ENCODE measurements at regions not wholly inside any gene's neighbourhood (a gene's known extent, or its start where the extent isn't known, plus 50 kb on each side); places are given as distances from the start of the nearest gene placed in this dataset.

DNA sequence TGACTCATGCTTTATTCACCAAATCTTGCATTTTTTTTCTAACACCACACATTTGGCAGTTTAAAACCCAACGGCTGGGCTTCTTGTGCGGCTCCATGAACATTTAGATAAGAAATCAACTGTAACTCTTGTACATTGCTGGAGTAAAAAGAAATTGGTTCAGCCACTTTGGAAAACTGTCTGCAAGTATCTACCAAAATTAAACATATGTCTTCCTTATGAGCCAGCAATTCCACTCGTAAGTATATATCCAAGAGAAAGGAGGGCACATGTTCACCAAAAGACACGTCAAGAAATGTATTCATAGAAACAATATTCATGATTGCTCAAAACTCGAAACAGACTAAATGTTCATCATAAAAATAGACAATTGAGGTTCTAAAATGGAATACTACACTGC is 291.9 kb upstream of the POU1F1 start:
- TF ChIP-seq, protein P1, sequence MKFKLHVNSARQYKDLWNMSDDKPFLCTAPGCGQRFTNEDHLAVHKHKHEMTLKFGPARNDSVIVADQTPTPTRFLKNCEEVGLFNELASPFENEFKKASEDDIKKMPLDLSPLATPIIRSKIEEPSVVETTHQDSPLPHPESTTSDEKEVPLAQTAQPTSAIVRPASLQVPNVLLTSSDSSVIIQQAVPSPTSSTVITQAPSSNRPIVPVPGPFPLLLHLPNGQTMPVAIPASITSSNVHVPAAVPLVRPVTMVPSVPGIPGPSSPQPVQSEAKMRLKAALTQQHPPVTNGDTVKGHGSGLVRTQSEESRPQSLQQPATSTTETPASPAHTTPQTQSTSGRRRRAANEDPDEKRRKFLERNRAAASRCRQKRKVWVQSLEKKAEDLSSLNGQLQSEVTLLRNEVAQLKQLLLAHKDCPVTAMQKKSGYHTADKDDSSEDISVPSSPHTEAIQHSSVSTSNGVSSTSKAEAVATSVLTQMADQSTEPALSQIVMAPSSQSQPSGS (tag by site-specific recombination; IDR thresholded peaks at IDR 0.05; ENCODE audit: low read depth), result no peak
- TF ChIP-seq TCF7L2 (IDR thresholded peaks at IDR 0.05; ENCODE audit: borderline replicate concordance, low read depth, low read length), result no peak
- no peak for TF ChIP-seq ZNF175 (tag by site-specific recombination; IDR thresholded peaks at IDR 0.05)
- TF ChIP-seq, protein P2, sequence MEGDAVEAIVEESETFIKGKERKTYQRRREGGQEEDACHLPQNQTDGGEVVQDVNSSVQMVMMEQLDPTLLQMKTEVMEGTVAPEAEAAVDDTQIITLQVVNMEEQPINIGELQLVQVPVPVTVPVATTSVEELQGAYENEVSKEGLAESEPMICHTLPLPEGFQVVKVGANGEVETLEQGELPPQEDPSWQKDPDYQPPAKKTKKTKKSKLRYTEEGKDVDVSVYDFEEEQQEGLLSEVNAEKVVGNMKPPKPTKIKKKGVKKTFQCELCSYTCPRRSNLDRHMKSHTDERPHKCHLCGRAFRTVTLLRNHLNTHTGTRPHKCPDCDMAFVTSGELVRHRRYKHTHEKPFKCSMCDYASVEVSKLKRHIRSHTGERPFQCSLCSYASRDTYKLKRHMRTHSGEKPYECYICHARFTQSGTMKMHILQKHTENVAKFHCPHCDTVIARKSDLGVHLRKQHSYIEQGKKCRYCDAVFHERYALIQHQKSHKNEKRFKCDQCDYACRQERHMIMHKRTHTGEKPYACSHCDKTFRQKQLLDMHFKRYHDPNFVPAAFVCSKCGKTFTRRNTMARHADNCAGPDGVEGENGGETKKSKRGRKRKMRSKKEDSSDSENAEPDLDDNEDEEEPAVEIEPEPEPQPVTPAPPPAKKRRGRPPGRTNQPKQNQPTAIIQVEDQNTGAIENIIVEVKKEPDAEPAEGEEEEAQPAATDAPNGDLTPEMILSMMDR (tag by site-specific recombination; IDR thresholded peaks at IDR 0.05), result no peak
- no peak for TF ChIP-seq YY1 (tag by site-specific recombination; IDR thresholded peaks at IDR 0.05)
- no peak for TF ChIP-seq GLI4 (tag by site-specific recombination; IDR thresholded peaks at IDR 0.05)
- TF ChIP-seq, protein P3, sequence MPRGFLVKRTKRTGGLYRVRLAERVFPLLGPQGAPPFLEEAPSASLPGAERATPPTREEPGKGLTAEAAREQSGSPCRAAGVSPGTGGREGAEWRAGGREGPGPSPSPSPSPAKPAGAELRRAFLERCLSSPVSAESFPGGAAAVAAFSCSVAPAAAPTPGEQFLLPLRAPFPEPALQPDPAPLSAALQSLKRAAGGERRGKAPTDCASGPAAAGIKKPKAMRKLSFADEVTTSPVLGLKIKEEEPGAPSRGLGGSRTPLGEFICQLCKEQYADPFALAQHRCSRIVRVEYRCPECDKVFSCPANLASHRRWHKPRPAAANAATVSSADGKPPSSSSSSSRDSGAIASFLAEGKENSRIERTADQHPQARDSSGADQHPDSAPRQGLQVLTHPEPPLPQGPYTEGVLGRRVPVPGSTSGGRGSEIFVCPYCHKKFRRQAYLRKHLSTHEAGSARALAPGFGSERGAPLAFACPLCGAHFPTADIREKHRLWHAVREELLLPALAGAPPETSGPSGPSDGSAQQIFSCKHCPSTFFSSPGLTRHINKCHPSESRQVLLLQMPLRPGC (tag by site-specific recombination; IDR thresholded peaks at IDR 0.05), result no peak
- no peak for TF ChIP-seq ZNF155 (tag by site-specific recombination; IDR thresholded peaks at IDR 0.05)

Measured in HEK293 (cell line).